ENCODE measurements at regions not wholly inside any gene's neighbourhood (a gene's known extent, or its start where the extent isn't known, plus 50 kb on each side); places are given as distances from the start of the nearest gene placed in this dataset.
"Not testable (repeated sequence)": the region's sequence is repeated elsewhere in the genome, so short reads cannot be mapped to it uniquely, and the experiment has no call there.

GRCh38 chr1:14347776-14348175 is 250.7 kb upstream of the KAZN start:
- no peak for DNase-seq (ENCODE audit: low read depth)

- peak; percentile 46 for DNase-seq (ENCODE audit: low read depth)
These were observed 248.3 kb upstream of the KAZN start for GRCh38 chr1:14350197-14350596.

- no peak for DNase-seq (ENCODE audit: low read depth)
These were observed 245.6 kb upstream of the KAZN start for GRCh38 chr1:14352897-14353296.

GRCh38 chr1:14361005-14361404 is 237.5 kb upstream of the KAZN start:
- DNase-seq (ENCODE audit: low read depth), result not testable (repeated sequence)

GRCh38 chr1:14362331-14362730 is 236.2 kb upstream of the KAZN start:
- no peak for DNase-seq (ENCODE audit: low read depth)

- DNase-seq (ENCODE audit: low read depth), result no peak
These were observed 235.4 kb upstream of the KAZN start for GRCh38 chr1:14363036-14363590.

- DNase-seq (ENCODE audit: low read depth), result no peak
These were observed 234.6 kb upstream of the KAZN start for GRCh38 chr1:14363707-14364413.

- DNase-seq (ENCODE audit: low read depth), result no peak
These were observed 233.0 kb upstream of the KAZN start for GRCh38 chr1:14365301-14365988.

- no peak for DNase-seq (ENCODE audit: low read depth)
These were observed 232.1 kb upstream of the KAZN start for GRCh38 chr1:14366091-14367018.

- DNase-seq (ENCODE audit: low read depth), result no peak
These were observed 231.0 kb upstream of the KAZN start for GRCh38 chr1:14367451-14367850.

GRCh38 chr1:14369526-14370213 is 228.8 kb upstream of the KAZN start:
- DNase-seq (ENCODE audit: low read depth), result no peak

- peak; percentile 58 for DNase-seq (ENCODE audit: low read depth)
These were observed 226.6 kb upstream of the KAZN start for GRCh38 chr1:14371771-14372497.

GRCh38 chr1:14372526-14372925 is 226.0 kb upstream of the KAZN start:
- DNase-seq (ENCODE audit: low read depth), result no peak

- DNase-seq (ENCODE audit: low read depth), result no peak
These were observed 225.3 kb upstream of the KAZN start for GRCh38 chr1:14373081-14373758.

GRCh38 chr1:14375226-14375625 is 223.3 kb upstream of the KAZN start:
- DNase-seq (ENCODE audit: low read depth), result no peak

GRCh38 chr1:14377386-14377785 is 221.1 kb upstream of the KAZN start:
- no peak for DNase-seq (ENCODE audit: low read depth)

GRCh38 chr1:14380408-14380807 is 218.1 kb upstream of the KAZN start:
- no peak for DNase-seq (ENCODE audit: low read depth)

GRCh38 chr1:14390816-14391215 is 207.7 kb upstream of the KAZN start:
- no peak for DNase-seq (ENCODE audit: low read depth)

- no peak for DNase-seq (ENCODE audit: low read depth)
These were observed 206.2 kb upstream of the KAZN start for GRCh38 chr1:14392161-14392858.

- no peak for DNase-seq (ENCODE audit: low read depth)
These were observed 205.6 kb upstream of the KAZN start for GRCh38 chr1:14392859-14393365.

Measured in GM04504 (cell line).